ENCODE measurements at regions not wholly inside any gene's neighbourhood (a gene's known extent, or its start where the extent isn't known, plus 50 kb on each side); places are given as distances from the start of the nearest gene placed in this dataset.

- TF ChIP-seq CTCF (IDR thresholded peaks at IDR 0.05), result no peak
- no peak for TF ChIP-seq POLR2A (IDR thresholded peaks at IDR 0.05)
- TF ChIP-seq POLR2AphosphoS5 (IDR thresholded peaks at IDR 0.05), result no peak
- TF ChIP-seq EP300 (IDR thresholded peaks at IDR 0.05; ENCODE audit: low read depth), result no peak
Measured at GRCh38 chr4:16449406-16449805, 223.1 kb upstream of the TAPT1 start.

All from transverse colon (tissue), 4 donors.